Stimulated activated CD4-positive, alpha-beta T cell treated with anti-CD3 and anti-CD28 coated beads, Interleukin-4, amount 100 ng/mL, for 1 hour (primary cell): ENCODE measurements at regions not wholly inside any gene's neighbourhood (a gene's known extent, or its start where the extent isn't known, plus 50 kb on each side); places are given as distances from the start of the nearest gene placed in this dataset.

Source experiments
- DNase-seq: peaks from one replicate; pipeline ENCODE4 v3.0.0-alpha.2; 2020

- no peak for DNase-seq
Observed at GRCh38 chr12:4099276-4099675, 174.3 kb upstream of the CCND2 start.

GRCh38 chr12:4091016-4091743 lies 182.4 kb upstream of the CCND2 start:
- no peak for DNase-seq

GRCh38 chr12:4089956-4090355 lies 183.6 kb upstream of the CCND2 start:
- no peak for DNase-seq

GRCh38 chr12:4089121-4089606 lies 184.4 kb upstream of the CCND2 start:
- no peak for DNase-seq

- no peak for DNase-seq
Observed at GRCh38 chr12:4088451-4088850, 185.1 kb upstream of the CCND2 start.

GRCh38 chr12:4086481-4086880 lies 187.1 kb upstream of the CCND2 start:
- DNase-seq = no peak

GRCh38 chr12:4084573-4084972 lies 189.0 kb upstream of the CCND2 start:
- no peak for DNase-seq

GRCh38 chr12:4082809-4083403 lies 190.7 kb upstream of the CCND2 start:
- DNase-seq = no peak

GRCh38 chr12:4080213-4080612 lies 193.3 kb upstream of the CCND2 start:
- DNase-seq = no peak

GRCh38 chr12:4074129-4074528 lies 199.4 kb upstream of the CCND2 start:
- DNase-seq = no peak

GRCh38 chr12:4069670-4070010 lies 196.4 kb upstream of the PARP11 start:
- no peak for DNase-seq

GRCh38 chr12:4068981-4069669 lies 195.9 kb upstream of the PARP11 start:
- no peak for DNase-seq

GRCh38 chr12:4064008-4064407 lies 190.8 kb upstream of the PARP11 start:
- no peak for DNase-seq

- DNase-seq = no peak
Observed at GRCh38 chr12:4059898-4060568, 186.8 kb upstream of the PARP11 start.

GRCh38 chr12:4056910-4057845 lies 184.0 kb upstream of the PARP11 start:
- no peak for DNase-seq

GRCh38 chr12:4054630-4055029 lies 181.4 kb upstream of the PARP11 start:
- no peak for DNase-seq

- DNase-seq = no peak
Observed at GRCh38 chr12:4052691-4053090, 179.5 kb upstream of the PARP11 start.

GRCh38 chr12:4051596-4051995 lies 178.4 kb upstream of the PARP11 start:
- DNase-seq = no peak

GRCh38 chr12:4050340-4050739 lies 177.1 kb upstream of the PARP11 start:
- DNase-seq = no peak

- DNase-seq = no peak
Observed at GRCh38 chr12:4049298-4050080, 176.3 kb upstream of the PARP11 start.

- no peak for DNase-seq
Observed at GRCh38 chr12:4047421-4047820, 174.2 kb upstream of the PARP11 start.

- no peak for DNase-seq
Observed at GRCh38 chr12:4046495-4046840, 173.3 kb upstream of the PARP11 start.
